GM13977 (cell line): ENCODE measurements at regions not wholly inside any gene's neighbourhood (a gene's known extent, or its start where the extent isn't known, plus 50 kb on each side); places are given as distances from the start of the nearest gene placed in this dataset.

Experiments used
- DNase-seq: peaks from one replicate; pipeline ENCODE4 v3.0.0; 2012; ENCODE audit warnings: low spot score
- in situ Hi-C: fragments of 300-500 bp; cut with MboI; formaldehyde crosslinking; loops from one replicate; pipeline ENCODE4 v1.12.0; 2022; ENCODE audit warnings: low sequenced_read_pairs, low pct_unique_long_range_greater_than_20kb, mixed read lengths, inconsistent platforms; ENCODE audit not compliant: unreplicated experiment
- TF ChIP-seq, protein P1 (sequence below): IDR thresholded peaks from 2 replicates; pipeline ENCODE4 v1.5.1; 2012; ENCODE audit warnings: mild to moderate bottlenecking, control low read depth; ENCODE audit not compliant: insufficient read depth; ENCODE audit errors: extremely low read depth, missing control alignments

- in situ Hi-C loops = no loop called here
- TF ChIP-seq, protein P1, sequence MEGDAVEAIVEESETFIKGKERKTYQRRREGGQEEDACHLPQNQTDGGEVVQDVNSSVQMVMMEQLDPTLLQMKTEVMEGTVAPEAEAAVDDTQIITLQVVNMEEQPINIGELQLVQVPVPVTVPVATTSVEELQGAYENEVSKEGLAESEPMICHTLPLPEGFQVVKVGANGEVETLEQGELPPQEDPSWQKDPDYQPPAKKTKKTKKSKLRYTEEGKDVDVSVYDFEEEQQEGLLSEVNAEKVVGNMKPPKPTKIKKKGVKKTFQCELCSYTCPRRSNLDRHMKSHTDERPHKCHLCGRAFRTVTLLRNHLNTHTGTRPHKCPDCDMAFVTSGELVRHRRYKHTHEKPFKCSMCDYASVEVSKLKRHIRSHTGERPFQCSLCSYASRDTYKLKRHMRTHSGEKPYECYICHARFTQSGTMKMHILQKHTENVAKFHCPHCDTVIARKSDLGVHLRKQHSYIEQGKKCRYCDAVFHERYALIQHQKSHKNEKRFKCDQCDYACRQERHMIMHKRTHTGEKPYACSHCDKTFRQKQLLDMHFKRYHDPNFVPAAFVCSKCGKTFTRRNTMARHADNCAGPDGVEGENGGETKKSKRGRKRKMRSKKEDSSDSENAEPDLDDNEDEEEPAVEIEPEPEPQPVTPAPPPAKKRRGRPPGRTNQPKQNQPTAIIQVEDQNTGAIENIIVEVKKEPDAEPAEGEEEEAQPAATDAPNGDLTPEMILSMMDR = no peak
- DNase-seq = no peak
These were observed 314.4 kb upstream of the NBEA start for GRCh38 chr13:34627509-34628208.

- no peak for DNase-seq
- TF ChIP-seq, protein P1 = no peak
- in situ Hi-C loops = no loop called here
These were observed 313.8 kb upstream of the NBEA start for GRCh38 chr13:34628209-34628682.

DNA sequence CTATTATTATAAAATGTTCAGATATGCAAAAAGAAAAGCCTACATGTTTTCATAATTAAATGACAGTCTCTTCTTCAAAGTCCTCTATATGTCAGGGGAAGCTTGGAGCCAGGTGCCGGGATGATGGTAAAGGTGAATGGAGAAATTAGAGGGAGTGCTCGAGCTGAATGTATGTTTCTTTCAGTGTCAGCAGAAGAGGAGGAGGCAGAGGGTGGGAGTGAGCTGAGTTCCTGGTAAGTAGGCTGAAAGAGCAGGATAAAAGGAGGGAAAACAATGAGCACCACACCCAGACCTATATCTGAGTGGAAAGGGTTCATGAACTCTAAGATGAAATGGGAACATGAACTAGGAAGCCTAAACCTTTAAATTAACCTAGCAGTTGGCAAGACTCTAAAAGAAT, 307.6 kb upstream of the NBEA start:
- in situ Hi-C loops = no loop called here
- TF ChIP-seq, protein P1 = no peak

GRCh38 chr13:34637138-34637537, 304.9 kb upstream of the NBEA start:
- TF ChIP-seq, protein P1 = no peak
- in situ Hi-C loops = no loop called here
- no peak for DNase-seq

More for the DNA sequence above, 307.6 kb upstream of the NBEA start:
- DNase-seq = no peak

DNA sequence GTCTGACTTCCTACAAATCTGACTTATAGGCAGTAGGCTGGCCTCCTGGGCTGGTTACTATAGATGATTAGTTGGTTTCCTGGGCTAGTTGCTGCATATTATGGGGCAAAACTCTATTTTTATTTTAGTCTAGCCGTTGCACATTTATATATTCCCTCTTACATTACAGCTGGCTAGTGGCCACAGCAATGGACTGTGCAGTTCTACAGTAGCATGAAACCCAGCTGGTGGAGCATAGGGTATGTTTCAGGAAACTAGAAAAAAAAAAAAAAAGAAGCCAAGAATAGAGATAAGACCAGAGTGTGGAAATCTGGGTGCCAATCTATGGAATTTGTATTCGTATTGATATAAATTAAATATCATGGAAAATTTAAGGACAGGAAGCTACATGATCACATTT, 304.4 kb upstream of the NBEA start:
- TF ChIP-seq, protein P1 = no peak
- in situ Hi-C loops = no loop called here

GRCh38 chr13:34638897-34639296, 303.2 kb upstream of the NBEA start:
- TF ChIP-seq, protein P1 = no peak
- DNase-seq = no peak
- in situ Hi-C loops = no loop called here

More for the DNA sequence above, 304.4 kb upstream of the NBEA start:
- no peak for DNase-seq
